ENCODE measurements at regions not wholly inside any gene's neighbourhood (a gene's known extent, or its start where the extent isn't known, plus 50 kb on each side); places are given as distances from the start of the nearest gene placed in this dataset.
"Not testable (repeated sequence)": the region's sequence is repeated elsewhere in the genome, so short reads cannot be mapped to it uniquely, and the experiment has no call there.

DNA sequence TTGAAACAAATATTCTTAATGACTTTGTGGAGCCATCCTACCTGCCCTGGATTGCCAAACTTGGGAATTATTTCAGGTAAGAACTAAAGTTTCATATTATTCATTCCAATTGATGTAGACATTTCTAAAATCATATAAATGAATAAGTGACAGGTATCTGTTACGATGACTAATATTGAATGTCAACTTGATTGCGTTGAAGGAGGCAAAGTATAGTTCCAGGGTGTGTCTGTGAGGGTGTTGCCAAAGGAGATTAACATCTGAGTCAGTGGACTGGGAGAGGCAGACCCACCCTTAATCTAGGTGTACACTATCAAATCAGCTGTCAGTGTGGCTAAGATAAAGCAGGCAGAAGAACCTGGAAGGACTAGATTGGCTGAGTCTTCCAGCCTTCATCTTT, 1688.4 kb upstream of the CDH9 start:
- no peak for DNase-seq

DNA sequence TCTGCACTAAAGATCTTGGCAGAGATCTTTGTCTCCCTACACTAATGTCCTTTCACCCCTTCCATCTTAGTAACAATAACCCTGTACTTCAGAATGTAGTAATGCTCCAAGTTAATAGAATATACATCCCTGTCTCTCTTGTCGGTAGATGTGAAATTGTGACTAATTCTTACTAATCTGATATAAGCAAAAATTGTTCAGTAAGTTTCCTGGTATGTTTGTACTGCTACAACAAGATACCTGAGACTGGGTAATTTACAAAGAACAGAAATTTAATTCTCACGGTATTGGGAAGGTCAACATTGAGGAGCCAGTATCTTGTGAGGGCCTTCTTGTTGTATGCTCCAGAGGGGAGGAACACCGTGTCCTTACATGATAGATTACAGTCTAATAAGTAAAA, 1686.6 kb upstream of the CDH9 start:
- DNase-seq = no peak

DNA sequence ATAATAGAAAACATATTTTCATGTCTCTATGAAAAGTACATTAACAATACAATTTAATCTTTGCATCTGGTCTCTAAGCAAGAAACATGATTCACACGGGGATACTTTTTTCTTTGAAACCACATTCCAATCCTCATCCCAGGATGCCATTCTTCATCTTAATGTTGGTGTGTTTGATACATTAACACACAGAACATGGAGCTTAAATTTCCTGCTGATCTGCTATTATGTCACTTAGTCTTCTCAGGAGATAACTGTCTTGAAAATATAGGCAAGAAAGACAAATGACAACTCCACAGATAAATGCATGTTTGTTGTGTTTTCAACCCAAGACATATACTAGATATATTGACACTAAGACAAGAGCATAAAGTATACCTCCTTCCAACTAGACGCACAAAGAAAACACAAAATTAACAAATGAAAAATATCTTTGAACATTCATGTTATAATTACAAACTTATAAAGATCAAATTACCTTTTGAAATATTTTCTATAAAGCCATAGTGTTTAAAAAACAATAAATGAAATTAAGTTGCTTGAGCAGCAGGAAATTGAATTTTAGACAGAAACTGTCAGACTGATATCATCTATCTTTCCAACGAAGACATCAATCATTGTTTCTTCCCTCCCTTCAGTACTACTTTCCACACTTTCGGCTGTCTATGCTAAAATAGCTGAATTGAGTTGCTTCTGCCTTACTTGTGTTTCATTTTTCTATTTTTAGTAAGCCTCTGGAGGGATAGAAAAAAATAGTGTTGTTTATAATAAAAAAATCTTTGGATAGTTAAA, 1676.7 kb upstream of the CDH9 start:
- no peak for DNase-seq

DNA sequence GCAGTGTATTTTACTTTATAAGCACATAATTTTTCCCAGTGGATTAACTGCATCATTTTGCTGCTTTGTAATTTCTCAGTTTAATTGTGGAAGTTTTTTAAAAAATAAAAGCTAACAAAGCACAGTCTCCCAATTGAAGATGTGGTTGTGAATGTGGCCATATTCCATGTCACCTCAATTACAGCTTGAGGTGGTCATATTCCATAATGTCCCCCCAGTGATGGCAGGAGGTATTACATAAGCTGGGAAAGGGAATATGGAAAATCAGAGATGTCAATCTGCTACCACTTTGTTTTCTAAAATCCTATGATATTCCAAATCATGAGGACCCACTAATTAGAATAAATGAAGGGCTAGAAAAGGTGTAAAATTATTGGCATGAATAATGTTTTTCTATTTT, 1672.0 kb upstream of the CDH9 start:
- DNase-seq = no peak

DNA sequence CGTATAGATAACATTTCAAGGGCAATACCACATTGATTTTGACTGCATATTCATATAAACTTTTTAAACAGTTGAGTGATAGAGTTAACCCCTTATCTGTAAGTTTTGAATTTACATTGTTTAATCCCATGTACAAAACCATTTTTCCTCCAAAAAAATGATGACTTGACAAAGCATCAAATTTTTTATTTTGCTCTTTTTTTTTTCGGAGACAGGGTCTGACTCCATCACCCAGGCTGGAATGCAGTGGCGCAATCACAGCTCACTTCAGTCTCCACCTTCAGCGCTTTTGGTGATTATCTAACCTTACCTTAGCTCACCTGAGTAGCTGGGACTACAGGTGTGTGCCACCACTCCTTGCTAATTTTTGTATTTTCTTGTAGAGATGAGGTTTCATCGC, 1670.1 kb upstream of the CDH9 start:
- DNase-seq = no peak

DNA sequence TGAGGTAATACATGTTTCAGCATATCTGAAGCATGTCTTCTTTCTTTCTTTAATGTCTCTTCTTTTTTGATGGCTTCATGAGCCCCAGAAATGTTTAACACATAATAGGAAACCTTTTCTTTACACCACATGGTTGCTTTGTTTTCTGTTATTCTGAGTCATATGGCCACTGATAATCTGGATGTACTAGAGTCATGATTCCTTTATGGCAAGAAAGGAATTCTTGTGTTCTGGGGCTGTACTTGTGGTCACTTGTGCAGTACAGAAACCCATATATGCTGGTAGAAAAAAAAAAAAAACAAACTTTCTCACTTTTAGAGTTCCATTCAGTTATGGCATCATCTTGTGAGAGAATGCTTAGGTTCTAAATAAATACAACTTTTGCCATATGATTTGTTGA, 1669.3 kb upstream of the CDH9 start:
- DNase-seq = no peak

DNA sequence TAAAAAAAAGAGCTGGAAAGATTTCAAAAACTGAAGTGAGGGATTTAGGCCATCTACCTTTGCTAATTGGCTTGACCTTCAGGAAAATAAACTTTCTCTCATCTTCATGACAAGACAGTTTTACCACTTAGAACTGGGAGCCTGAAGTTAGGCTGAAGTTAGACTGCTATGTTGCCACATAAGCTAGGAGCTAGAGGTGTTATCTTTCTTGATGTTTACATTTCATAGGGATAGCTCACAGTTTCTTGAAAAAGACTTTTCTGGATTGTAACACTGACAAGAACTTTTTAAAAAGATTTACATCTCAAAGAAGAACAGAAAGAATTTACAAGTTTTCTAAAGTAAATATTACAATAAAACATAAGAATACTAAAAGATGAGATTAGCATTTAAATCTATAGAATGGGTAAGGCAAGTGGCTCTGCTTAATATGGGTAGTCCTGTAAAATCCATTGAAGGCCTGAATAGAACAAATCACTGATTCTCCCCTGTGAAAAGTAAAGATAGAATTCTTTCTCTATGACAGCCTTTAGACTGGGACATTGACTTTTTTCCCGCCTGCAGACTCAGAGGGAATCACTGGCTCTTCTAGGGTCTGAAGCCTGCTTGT, 1665.4 kb upstream of the CDH9 start:
- DNase-seq = no peak

DNA sequence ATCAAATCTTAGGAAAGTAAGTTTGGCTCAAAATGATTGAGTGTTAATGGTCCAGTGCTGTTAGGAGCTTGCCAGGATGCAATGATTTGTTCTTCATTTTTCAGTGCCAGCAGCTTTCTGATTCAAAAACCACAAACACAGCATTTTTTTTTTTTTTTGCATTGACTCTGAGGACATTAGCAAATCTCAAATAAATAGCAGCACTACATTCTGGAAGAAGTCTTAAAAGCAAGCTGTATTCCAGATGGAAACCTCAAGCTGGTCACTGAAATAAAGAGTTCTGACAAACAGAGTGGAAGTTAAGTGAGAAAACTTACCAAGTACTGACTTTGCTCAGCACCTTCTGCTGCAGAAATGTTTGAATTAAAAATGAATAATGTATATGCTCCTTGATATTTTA, 1653.1 kb upstream of the CDH9 start:
- no peak for DNase-seq

DNA sequence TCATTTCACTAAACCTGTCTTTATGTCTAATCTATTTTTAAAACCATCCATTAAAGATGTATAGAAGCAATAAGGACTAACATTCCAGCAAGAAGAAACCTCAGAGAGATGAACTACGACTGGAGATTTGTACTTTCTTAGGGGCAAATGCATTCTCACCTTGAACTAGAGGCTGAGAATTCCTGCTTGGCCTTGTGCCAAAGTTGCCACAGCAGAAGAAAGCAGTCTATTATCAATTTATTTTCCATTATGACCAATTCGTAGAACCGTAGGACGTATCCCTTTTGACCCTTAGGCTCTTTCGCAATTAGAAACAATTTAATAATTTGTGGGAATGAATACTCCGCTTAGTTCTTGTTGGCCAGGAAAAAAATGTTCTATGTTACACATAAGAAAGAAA, 1647.4 kb upstream of the CDH9 start:
- DNase-seq = no peak

DNA sequence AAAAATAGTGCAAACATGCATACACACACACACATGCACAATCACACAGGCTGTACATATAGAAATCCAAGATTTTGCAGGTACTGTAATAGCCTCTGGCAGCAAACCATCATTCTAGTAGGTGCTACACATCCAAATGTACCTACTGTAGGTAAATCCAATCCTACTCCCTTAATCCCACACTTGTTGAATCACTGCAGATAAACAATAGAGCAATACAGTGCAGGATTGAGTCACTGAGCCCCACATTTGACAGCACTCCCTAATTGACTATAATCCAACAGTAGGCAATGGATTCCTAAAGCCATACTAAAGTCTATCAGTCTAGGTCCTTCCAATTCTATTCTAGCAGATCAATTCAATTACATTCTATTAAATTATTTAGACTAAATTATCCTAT, 1640.5 kb upstream of the CDH9 start:
- no peak for DNase-seq

DNA sequence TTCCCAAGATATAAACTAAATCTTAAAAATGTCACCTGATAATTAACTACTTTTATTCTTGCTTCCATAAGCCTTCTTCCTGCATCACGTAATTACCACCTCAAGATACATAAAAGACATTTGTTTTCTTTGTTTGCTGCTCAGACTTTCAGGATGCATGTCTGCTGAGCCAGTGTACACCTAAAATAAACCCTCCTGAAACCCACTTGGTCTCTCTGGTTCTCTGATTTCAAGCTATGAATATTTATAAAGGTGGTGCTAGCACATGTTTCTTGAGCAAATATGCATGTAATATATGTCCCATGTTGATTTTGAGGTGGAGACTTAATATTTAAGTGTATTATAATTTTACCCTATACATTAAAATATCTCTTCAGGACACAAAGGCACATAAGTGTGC, 1627.7 kb upstream of the CDH9 start:
- DNase-seq = no peak

DNA sequence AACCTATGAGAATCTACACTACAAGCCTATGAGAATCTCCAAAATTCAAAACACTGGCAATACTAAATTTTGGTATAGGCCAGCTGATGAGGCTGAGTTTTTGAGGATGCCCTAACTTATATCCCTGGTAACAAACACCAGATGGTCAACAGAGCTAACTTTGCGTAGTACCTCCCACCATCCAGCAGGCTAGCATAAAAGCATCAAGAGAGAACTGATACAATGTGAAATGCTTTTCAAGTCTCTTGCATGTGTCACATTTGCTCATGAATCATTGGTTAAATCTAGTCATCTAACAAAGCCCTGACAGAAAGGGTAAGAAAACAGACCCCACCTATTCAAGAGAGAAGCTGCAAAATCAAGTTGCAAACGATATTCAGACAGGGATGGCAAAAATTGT, 1609.7 kb upstream of the CDH9 start:
- DNase-seq = no peak

DNA sequence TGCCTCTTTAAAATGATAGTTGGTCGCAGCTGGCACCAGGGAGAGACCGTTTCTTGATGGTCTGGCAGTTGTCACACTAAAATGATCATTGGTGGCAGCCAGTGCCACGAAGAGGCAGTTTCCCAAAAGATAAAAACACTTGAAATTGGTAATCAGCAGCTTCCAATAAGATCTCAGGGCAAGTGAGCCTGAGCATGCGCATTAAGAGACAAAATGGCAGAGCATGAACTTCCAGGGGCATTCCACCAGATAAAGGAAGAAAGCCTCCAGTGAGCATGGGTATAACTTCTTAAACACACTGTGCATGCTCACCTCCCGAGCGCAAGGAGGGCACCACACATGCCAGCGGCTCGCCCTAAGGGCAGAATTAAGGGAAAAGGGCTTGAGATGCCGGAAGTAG, 1594.2 kb upstream of the CDH9 start:
- no peak for DNase-seq

DNA sequence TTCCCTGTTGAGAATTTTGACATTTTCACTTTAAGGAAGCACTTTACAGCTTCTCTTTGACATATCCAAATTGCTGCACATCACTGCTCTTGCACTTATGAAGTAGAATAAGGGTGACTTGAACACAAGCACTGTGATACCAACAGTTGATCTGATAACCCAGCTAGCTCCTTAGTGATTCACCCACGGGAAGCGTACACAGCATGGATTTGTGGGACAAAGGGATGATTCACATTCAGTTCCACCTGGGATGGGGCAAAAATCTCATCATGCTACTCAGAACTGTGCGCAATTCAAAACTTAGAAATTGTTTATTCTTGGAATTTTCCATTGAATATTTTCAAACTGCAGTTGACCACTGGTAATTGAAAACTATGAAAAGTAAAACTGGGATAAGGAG, 1565.5 kb upstream of the CDH9 start:
- DNase-seq = no peak

DNA sequence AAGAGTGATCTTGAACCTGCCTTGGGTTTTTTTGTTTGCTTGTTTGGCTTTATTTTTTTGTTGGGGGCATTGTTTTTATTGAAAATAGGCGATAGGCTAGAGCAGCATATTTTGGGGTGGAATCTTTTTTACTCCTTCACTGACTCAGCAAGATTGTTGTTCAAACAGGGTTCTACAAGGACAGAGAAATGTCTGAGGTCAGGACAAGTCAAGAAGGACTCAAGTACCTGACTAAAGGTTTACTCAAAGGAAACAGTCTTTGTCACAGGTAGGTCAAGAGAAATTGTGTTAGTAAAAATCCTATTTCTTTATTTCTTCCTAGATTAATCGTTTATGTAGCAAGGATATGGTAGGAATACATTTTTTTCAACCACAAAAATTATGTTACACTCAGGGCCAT, 1564.0 kb upstream of the CDH9 start:
- no peak for DNase-seq

DNA sequence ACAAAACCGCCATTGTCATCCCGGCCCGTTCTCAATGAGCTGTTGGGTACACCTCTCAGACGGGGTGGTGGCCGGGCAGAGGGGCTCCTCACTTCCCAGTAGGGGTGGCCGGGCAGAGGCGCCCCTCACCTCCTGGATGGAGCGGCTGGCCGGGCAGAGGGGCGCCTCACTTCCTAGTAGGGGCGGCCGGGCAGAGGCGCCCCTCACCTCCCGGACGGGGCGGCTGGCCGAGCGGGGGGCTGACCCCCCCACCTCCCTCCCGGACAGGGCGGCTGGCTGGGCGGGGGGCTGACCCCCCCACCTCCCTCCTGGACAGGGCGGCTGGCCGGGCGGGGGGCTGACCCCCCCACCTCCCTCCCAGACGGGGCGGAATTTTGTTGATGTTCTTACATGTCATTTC, 1558.3 kb upstream of the CDH9 start:
- not testable (repeated sequence) for DNase-seq

DNA sequence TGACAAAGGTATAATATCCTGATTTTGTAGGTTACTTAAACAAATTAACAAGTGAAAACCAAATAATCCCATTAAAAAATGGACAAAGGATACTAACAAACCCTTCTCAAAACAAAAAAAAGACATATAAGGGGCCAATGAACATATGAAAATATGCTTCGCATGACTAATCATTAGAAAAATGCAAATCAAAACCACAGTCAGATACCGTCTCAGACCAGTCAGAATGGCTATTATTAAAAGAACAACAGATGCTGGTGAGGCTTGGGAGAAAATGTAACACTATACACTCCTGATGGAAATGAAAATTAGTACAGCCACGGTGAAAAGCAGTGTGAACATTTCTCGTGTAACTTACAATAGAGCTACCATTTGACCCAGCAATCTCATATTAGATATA, 1542.2 kb upstream of the CDH9 start:
- no peak for DNase-seq

DNA sequence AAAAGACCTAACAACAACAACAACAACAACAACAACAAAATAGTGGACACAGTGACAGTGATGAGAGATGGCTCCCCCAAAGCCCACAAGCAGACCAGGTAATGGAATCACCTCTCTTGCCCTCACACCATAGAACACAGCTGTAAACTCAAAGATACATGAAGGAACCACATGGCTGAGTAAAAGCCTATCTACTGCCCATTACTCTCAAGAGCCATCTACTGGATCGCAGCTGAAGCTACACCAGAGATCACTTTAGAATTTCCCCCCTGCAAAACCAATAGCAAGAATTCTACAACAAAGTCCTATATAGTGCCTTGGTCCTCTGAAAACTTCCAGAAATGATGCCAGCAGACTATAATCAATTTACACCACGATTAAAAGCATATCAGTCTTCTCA, 1537.6 kb upstream of the CDH9 start:
- no peak for DNase-seq

DNA sequence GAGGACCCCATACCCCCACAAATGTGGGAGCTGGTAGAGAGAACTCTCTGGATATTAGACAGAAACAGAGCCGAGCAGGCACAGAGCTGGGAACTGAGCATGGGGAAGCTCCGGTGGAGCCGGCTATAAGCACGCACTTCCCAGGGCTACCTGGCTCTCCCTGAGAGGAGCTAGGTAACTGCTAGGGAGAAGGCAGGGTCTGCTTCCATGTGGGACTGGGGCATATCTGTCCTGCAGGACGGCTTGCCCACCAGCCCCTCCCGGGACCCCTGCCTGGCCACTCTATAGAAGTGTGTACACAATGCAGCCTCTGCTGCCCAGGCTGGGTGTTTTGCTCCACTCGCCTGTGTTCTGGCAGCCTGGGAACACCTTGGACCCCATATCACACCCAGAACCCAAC, 1537.0 kb upstream of the CDH9 start:
- DNase-seq = no peak

DNA sequence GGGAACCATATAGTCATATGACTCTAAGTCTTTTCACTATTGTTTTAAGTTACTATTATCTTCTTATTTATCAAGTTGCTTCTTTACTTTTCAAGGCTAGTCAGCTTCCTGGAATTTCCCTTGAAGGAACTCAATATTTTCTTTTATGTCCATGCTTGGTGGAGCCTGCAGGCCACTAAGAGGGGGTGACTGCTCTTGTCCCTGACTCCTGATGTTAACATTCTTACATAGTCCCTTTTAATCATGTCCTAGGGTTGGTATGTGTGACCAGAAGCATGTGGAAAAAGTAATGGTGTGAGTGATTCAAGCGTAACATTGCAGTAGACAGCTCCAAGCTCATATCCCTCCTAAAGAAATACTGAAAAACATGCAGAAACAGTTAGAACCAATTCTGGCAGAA, 1536.2 kb upstream of the CDH9 start:
- no peak for DNase-seq

DNA sequence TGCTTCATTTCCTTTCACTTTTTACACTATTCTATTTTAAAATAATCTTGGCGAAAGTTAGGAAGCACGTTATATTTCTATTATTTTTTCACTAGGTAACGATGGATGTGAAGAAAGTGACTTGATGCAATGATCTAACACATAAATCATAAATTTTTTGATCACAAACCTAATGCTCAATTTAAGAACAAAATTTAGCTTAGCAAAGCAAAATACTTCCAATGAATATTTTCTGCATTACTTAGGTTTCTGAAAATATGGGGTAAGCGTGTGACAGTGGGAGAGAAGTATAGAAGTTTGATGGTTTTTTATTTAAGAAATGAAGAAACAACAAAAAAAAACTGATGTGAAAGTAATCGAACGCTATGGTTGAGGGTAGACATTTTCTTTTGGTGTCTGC, 1528.7 kb upstream of the CDH9 start:
- DNase-seq = no peak

DNA sequence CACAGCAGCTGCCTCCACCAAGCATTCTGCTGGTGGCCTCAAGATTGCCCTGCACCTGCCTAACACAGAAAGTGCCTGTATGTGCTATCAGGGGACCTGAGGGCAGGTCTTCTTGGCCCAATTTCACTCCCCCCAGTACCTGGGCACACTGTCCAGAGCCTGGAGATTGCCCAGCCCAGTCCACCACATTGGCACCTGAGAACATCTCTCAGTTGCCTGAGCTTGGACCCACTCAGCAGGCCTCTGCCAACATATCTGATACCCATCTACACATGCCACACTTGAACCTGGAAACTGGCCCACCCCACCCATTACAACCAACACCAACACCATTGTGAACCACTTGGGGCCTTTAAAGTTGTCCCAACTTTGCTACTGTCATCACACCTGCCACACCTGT, 1523.1 kb upstream of the CDH9 start:
- DNase-seq = no peak

DNA sequence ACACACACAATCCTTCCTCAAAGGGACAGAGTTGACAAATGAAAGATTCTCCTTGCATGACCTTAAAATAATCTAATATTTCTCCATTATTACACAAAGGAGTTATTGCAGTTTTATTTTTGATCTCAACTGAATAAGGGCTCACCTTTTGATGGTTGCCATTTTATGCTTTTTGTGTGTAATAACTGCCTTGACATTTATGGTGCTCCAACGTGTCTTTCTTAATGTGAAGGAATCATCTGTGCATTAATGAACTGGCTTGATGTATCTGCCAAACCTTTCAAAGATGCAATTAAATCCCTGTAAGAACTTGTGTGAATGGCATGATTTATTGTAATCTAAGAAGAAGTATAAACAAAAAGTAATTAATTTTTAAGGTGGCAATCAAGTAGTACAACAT, 1519.8 kb upstream of the CDH9 start:
- DNase-seq = no peak

DNA sequence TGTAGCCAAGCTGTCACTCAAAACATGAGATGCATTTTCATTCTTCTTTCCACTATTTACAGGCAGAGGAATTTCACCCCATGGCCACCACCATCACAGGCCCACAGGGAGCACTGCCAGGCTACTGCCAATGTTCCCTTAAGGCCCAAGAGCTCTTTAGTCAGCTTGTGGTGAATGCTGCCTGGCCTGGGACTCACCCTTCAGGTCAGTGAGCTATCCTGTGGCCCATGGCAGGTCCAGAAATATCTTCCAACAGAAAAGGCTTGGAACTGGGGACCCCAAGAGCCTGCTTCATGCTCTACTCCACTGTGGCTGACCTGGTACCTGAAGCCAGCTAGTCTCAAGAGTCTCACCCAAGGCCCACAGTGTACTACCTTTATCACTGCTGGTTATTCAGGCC, 1518.7 kb upstream of the CDH9 start:
- DNase-seq = no peak

DNA sequence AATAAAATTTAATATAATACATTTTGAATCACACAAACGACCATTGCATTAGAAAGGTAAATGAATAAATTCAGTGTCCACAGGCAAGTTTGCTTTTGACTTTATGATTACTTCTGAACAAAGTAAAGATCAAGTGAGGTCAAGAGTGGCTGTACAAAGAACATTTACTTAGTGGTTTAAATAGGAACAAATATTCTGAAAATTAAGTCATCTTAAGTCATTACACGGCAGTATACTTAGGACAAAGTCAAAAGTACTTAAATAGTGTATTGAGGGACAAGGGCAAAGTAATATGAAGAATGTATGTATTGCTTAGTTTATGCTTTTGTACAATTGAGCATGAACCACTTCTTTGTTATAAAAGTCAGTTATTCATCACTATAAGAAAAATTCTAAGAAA, 1511.2 kb upstream of the CDH9 start:
- no peak for DNase-seq
